Cardiac muscle cell (in vitro differentiated cells and primary cell): ENCODE measurements at regions not wholly inside any gene's neighbourhood (a gene's known extent, or its start where the extent isn't known, plus 50 kb on each side); places are given as distances from the start of the nearest gene placed in this dataset.

Source experiments
- DNase-seq, 2 donors: peaks; one replicate each; pipeline versions ENCODE4 v3.0.0 to v3.0.0-alpha.2; 2010 to 2017; ENCODE audit warnings: low read depth in 1 of 2, low spot score in 1 of 2
- H3K27ac ChIP-seq: fragments of 200-600 bp; sonication (generic); 2 replicates; pipeline ENCODE4 v1.5.1; 2016
- H3K27me3 ChIP-seq: fragments of 200-600 bp; sonication (generic); 2 replicates; pipeline ENCODE4 v1.6.0; 2016; ENCODE audit warnings: control low read depth
- H3K36me3 ChIP-seq: fragments of 200-600 bp; sonication (generic); 2 replicates; pipeline ENCODE4 v1.5.1; 2016; ENCODE audit warnings: control low read depth
- H3K4me1 ChIP-seq: fragments of 200-600 bp; sonication (generic); 2 replicates; pipeline ENCODE4 v1.8.1; 2017; ENCODE audit warnings: low read depth, mild to moderate bottlenecking, mixed run types
- H3K4me3 ChIP-seq: fragments of 200-600 bp; sonication (generic); 2 replicates; pipeline ENCODE4 v1.5.1; 2016; ENCODE audit warnings: mild to moderate bottlenecking
- H3K9me3 ChIP-seq: fragments of 200-600 bp; sonication (generic); 2 replicates; pipeline ENCODE4 v1.5.1; 2017; ENCODE audit warnings: low read depth, mild to moderate bottlenecking, control low read depth
- CTCF ChIP-seq: IDR thresholded peaks from 2 replicates; pipeline ENCODE4 v1.5.1; 2012; ENCODE audit warnings: low read depth, mild to moderate bottlenecking, low read length

- Histone ChIP-seq H3K27ac (peak overlapping the region; percentile 68), H3K4me1 (peaks cover 43% of the 10 kb centered on the region), H3K36me3 (no peaks in the 10 kb centered on the region), H3K9me3 (no peaks in the 10 kb centered on the region), H3K27me3 (no peaks in the 10 kb centered on the region), H3K4me3 (no peak overlapping the region)
- DNase-seq, result peak in 1 of 2 donors; percentile 48
- TF ChIP-seq CTCF, result no peak
Observed at GRCh38 chr9:129561594-129562281, 59.2 kb downstream of the C9orf50 start.

- Histone ChIP-seq H3K9me3 (no peaks in the 10 kb centered on the region), H3K4me1 (peaks cover 48% of the 10 kb centered on the region), H3K27ac (peak overlapping the region; percentile 68), H3K36me3 (no peaks in the 10 kb centered on the region), H3K4me3 (no peak overlapping the region), H3K27me3 (no peaks in the 10 kb centered on the region)
- TF ChIP-seq CTCF, result no peak
- no peak for DNase-seq
Observed at GRCh38 chr9:129560881-129561306, 60.0 kb downstream of the C9orf50 start.

GRCh38 chr9:129559506-129559881, 61.4 kb downstream of the C9orf50 start:
- H3K9me3 ChIP-seq, result no peaks in the 10 kb centered on the region
- H3K36me3 ChIP-seq, result no peaks in the 10 kb centered on the region
- H3K4me1 ChIP-seq, result peaks cover 48% of the 10 kb centered on the region
- peak overlapping the region; percentile 94 for H3K27ac ChIP-seq
- no peaks in the 10 kb centered on the region for H3K27me3 ChIP-seq
- TF ChIP-seq CTCF, result no peak
- no peak overlapping the region for H3K4me3 ChIP-seq
- DNase-seq, result no peak

GRCh38 chr9:129558551-129559505, 62.1 kb downstream of the C9orf50 start:
- TF ChIP-seq CTCF, result no peak
- DNase-seq, result peak in 1 of 2 donors; percentile 45
- H3K27me3 ChIP-seq, result no peaks in the 10 kb centered on the region
- no peaks in the 10 kb centered on the region for H3K36me3 ChIP-seq
- peak overlapping the region; percentile 94 for H3K27ac ChIP-seq
- H3K4me3 ChIP-seq, result no peak overlapping the region
- H3K4me1 ChIP-seq, result peaks cover 48% of the 10 kb centered on the region
- no peaks in the 10 kb centered on the region for H3K9me3 ChIP-seq

GRCh38 chr9:129558063-129558550, 62.8 kb downstream of the C9orf50 start:
- no peaks in the 10 kb centered on the region for H3K27me3 ChIP-seq
- no peaks in the 10 kb centered on the region for H3K36me3 ChIP-seq
- H3K27ac ChIP-seq, result peak overlapping the region; percentile 94
- H3K9me3 ChIP-seq, result no peaks in the 10 kb centered on the region
- TF ChIP-seq CTCF, result no peak
- H3K4me1 ChIP-seq, result peaks cover 48% of the 10 kb centered on the region
- H3K4me3 ChIP-seq, result no peak overlapping the region
- DNase-seq, result no peak
